Neural progenitor cell (in vitro differentiated cells): ENCODE measurements at regions not wholly inside any gene's neighbourhood (a gene's known extent, or its start where the extent isn't known, plus 50 kb on each side); places are given as distances from the start of the nearest gene placed in this dataset.

Experiments used
- CTCF ChIP-seq: fragments of 200-600 bp; sonication (generic); IDR thresholded peaks from 2 replicates; pipeline ENCODE4 v1.5.1; 2017; ENCODE audit warnings: antibody characterized with exemption, mild to moderate bottlenecking
- EZH2 ChIP-seq: fragments of 200-600 bp; sonication (generic); IDR thresholded peaks from 2 replicates; pipeline ENCODE4 v1.6.1; 2017; ENCODE audit warnings: antibody characterized with exemption, mild to moderate bottlenecking, moderate library complexity
- EZH2phosphoT487 ChIP-seq: fragments of 200-600 bp; sonication (generic); IDR thresholded peaks from 2 replicates; pipeline ENCODE4 v1.6.1; 2017; ENCODE audit warnings: antibody characterized with exemption

GRCh38 chr5:96588539-96588938 lies 73.6 kb upstream of the CAST start:
- TF ChIP-seq CTCF (no peak), EZH2 (no peak), EZH2phosphoT487 (no peak)
